IMR-90 (cell line): ENCODE measurements at regions not wholly inside any gene's neighbourhood (a gene's known extent, or its start where the extent isn't known, plus 50 kb on each side); places are given as distances from the start of the nearest gene placed in this dataset.

Experiments used
- BHLHE40 ChIP-seq: fragments of 150-350 bp; IDR thresholded peaks from 2 replicates; pipeline ENCODE4 v1.6.1; 2016; ENCODE audit warnings: mild to moderate bottlenecking, low read depth, low read length
- CEBPB ChIP-seq: IDR thresholded peaks from 2 replicates; pipeline ENCODE4 v1.6.1; 2012; ENCODE audit warnings: low read depth, low read length, improper control_type of control experiment
- CHD1 ChIP-seq: IDR thresholded peaks from 2 replicates; pipeline ENCODE4 v1.6.1; 2012; ENCODE audit warnings: low read depth, low read length, improper control_type of control experiment
- CTCF ChIP-seq: conservative IDR thresholded peaks from 2 replicates; pipeline ENCODE4 v1.5.1; 2012; ENCODE audit warnings: mild to moderate bottlenecking, low read depth, low read length, improper control_type of control experiment
- ELK1 ChIP-seq: fragments of 150-350 bp; IDR thresholded peaks from 2 replicates; pipeline ENCODE4 v1.6.1; 2016; ENCODE audit warnings: low read depth, mild to moderate bottlenecking, low read length, moderate library complexity, borderline replicate concordance
- FOS ChIP-seq: fragments of 150-350 bp; IDR thresholded peaks from 2 replicates; pipeline ENCODE4 v1.6.1; 2016; ENCODE audit warnings: low read depth, low read length
- MAFK ChIP-seq: IDR thresholded peaks from 2 replicates; pipeline ENCODE4 v1.6.1; 2012; ENCODE audit warnings: low read depth, low read length, improper control_type of control experiment
- NFE2L2 ChIP-seq: fragments of 150-350 bp; IDR thresholded peaks from 2 replicates; pipeline ENCODE4 v1.6.1; 2016; ENCODE audit warnings: low read depth, mild to moderate bottlenecking, low read length
- POLR2A ChIP-seq: IDR thresholded peaks from 2 replicates; pipeline ENCODE4 v1.6.1; 2012; ENCODE audit warnings: mild to moderate bottlenecking, low read depth, low read length
- RAD21 ChIP-seq: IDR thresholded peaks from 2 replicates; pipeline ENCODE4 v1.6.1; 2012; ENCODE audit warnings: low read length, improper control_type of control experiment
- RCOR1 ChIP-seq: IDR thresholded peaks from 2 replicates; pipeline ENCODE4 v1.6.1; 2012; ENCODE audit warnings: mild to moderate bottlenecking, low read length, improper control_type of control experiment; ENCODE audit not compliant: insufficient replicate concordance
- RFX5 ChIP-seq: IDR thresholded peaks from 2 replicates; pipeline ENCODE4 v1.8.0; 2012; ENCODE audit warnings: low read depth, mild to moderate bottlenecking, low read length, moderate library complexity
- SMC3 ChIP-seq: fragments of 150-350 bp; IDR thresholded peaks from 2 replicates; pipeline ENCODE4 v1.6.1; 2016; ENCODE audit warnings: low read depth, mild to moderate bottlenecking, antibody characterized with exemption, low read length, moderate library complexity
- USF2 ChIP-seq: fragments of 150-350 bp; IDR thresholded peaks from 2 replicates; pipeline ENCODE4 v1.6.1; 2017; ENCODE audit warnings: mild to moderate bottlenecking, antibody characterized with exemption, low read length, low read depth

- TF ChIP-seq CTCF (no peak), MAFK (no peak), POLR2A (no peak), RFX5 (no peak), FOS (no peak), USF2 (no peak), SMC3 (no peak), RAD21 (no peak), CHD1 (no peak), ELK1 (no peak), RCOR1 (no peak), CEBPB (no peak), NFE2L2 (no peak), BHLHE40 (no peak)
Measured at GRCh38 chr4:176470671-176471070, 150.9 kb downstream of the SPCS3 start.
